Thymus (tissue), 11 donors: ENCODE measurements at regions not wholly inside any gene's neighbourhood (a gene's known extent, or its start where the extent isn't known, plus 50 kb on each side); places are given as distances from the start of the nearest gene placed in this dataset.

Experiments used
- DNase-seq, 9 donors: peaks; one replicate each; pipeline ENCODE4 v3.0.0-alpha.2; 2013; ENCODE audit warnings: low spot score in 9 of 9, low read depth in 6 of 9, missing footprints in 1 of 9
- H3K27ac ChIP-seq, 2 donors: one replicate each; pipeline ENCODE4 v1.5.1; 2013; ENCODE audit warnings: control low read depth in 1 of 2, low read depth in 1 of 2, low read length in 1 of 2, mild to moderate bottlenecking in 1 of 2, moderate library complexity in 1 of 2
- H3K27me3 ChIP-seq, 2 donors: one replicate each; pipeline ENCODE4 v1.5.1; 2013; ENCODE audit warnings: low read length in 1 of 2; ENCODE audit not compliant: control insufficient read depth in 2 of 2, insufficient read depth in 1 of 2
- H3K36me3 ChIP-seq, 2 donors: one replicate each; pipeline ENCODE4 v1.5.1; 2013; ENCODE audit warnings: low read length in 1 of 2, mild to moderate bottlenecking in 1 of 2, moderate library complexity in 1 of 2; ENCODE audit not compliant: control insufficient read depth in 2 of 2, insufficient read depth in 2 of 2
- H3K4me1 ChIP-seq, 2 donors: one replicate each; pipeline ENCODE4 v1.5.1; 2013; ENCODE audit warnings: low read length in 2 of 2; ENCODE audit not compliant: control insufficient read depth in 2 of 2, insufficient read depth in 2 of 2
- H3K4me3 ChIP-seq, 2 donors: one replicate each; pipeline ENCODE4 v1.5.1; 2013; ENCODE audit warnings: low read length in 2 of 2, control low read depth in 1 of 2, mild to moderate bottlenecking in 1 of 2
- H3K9me3 ChIP-seq, 2 donors: one replicate each; pipeline ENCODE4 v1.5.1; 2013; ENCODE audit warnings: low read length in 1 of 2, mild to moderate bottlenecking in 1 of 2; ENCODE audit not compliant: control insufficient read depth in 2 of 2, insufficient read depth in 1 of 2
- WGBS: extraction: QIAGEN DNeasy Blood & Tissue Kit; methylation state at CpG from one replicate; pipeline ENCODE4 v1.1.7; 2013; 5-methylcytosine and 5-hydroxymethylcytosine counted together
- donor health status: healthy.

DNA sequence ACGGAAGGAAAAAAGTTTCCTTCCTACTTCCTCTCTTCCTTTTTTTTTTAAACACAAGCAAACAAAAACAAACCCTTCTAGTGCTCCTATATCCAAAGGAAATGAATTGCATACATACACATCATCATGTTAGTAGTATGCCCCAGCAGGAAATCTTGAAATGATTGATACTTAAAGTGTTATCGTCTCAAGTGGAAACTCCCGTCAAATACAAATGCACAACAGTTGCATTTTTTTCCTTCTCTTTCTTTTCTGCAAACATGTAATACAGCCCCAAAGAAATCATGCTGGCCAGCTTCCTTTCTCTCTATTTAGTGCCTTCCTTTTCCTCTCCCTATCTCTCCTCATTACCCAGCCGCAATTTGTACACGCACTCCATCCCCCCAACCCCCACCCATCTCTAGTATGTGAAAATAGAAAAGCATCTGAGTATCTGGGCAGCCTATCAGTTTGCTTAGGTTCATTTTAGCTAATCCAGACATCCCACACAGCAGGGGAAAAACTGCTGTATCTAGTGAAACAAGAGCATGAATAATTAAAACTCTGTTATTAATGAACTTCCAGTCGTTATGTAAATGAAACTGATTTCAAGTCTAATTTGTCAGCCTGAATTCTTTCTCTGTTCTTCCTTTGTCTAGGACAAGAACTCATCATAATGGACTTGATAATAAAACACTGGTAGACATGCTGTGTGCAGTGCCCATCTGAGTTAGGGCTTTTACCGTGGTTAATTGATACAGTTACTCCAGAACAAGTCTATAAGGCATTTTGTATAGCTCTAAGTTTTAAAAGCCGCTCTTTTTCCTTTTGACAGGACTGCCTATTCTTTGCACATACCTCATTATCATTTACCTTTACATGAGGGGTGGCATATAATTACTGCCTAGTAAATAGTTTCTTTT is 336.5 kb upstream of the ADGRL2 start:
- H3K27ac ChIP-seq: no peak overlapping the region
- no peaks in the 10 kb centered on the region for H3K9me3 ChIP-seq
- no peak overlapping the region for H3K4me3 ChIP-seq
- no peaks in the 10 kb centered on the region for H3K4me1 ChIP-seq
- DNase-seq: no peak
- no peaks in the 10 kb centered on the region for H3K27me3 ChIP-seq
- no peaks in the 10 kb centered on the region for H3K36me3 ChIP-seq
- WGBS: 73% methylated on average over 8 of the region's 8 CpGs

DNA sequence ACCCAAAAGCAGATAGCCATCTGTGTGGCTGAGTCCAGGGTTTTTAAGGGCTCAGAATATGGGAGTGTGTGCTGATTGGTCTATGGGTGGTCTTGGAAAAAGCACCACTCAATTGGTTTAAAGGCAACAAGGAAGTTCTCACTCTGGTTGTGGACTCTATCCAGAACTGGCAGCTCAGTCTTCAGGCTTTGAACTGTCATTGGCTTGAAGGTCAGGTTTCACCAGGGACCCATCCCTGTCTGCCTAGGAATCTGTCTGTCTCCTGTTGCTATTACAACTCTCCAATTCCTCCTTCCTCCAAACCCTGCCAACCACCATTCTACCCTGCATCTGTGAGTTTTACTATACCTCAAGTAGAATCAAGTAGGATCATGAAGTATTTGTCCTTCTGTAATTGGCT is 341.7 kb upstream of the ADGRL2 start:
- no peak overlapping the region for H3K27ac ChIP-seq
- H3K36me3 ChIP-seq: no peaks in the 10 kb centered on the region
- no peaks in the 10 kb centered on the region for H3K4me1 ChIP-seq
- no peaks in the 10 kb centered on the region for H3K27me3 ChIP-seq
- DNase-seq: no peak
- H3K4me3 ChIP-seq: no peak overlapping the region
- no peaks in the 10 kb centered on the region for H3K9me3 ChIP-seq

DNA sequence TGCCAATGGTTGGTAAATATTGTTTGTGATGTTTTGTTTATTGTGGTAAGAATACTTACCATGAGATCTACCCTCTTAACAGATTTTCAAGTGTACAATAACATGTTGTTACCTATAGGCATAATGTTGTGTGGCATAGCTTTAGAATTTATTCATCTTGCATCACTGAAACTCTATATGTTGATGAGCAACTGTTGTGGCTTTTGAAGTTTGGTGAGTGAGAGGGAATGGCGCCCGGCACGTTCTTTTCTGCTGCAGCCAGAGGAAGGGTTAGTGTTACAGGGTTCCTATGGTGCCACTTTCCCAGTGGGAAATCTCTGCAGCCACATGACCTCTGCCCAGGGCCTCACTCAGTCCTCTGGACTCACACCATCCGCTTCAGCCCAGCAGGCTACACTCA is 342.5 kb upstream of the ADGRL2 start:
- WGBS: 73% methylated on average over 4 of the region's 4 CpGs
- H3K4me1 ChIP-seq: no peaks in the 10 kb centered on the region
- H3K9me3 ChIP-seq: no peaks in the 10 kb centered on the region
- no peaks in the 10 kb centered on the region for H3K36me3 ChIP-seq
- no peak for DNase-seq
- no peaks in the 10 kb centered on the region for H3K27me3 ChIP-seq
- no peak overlapping the region for H3K27ac ChIP-seq
- H3K4me3 ChIP-seq: no peak overlapping the region

DNA sequence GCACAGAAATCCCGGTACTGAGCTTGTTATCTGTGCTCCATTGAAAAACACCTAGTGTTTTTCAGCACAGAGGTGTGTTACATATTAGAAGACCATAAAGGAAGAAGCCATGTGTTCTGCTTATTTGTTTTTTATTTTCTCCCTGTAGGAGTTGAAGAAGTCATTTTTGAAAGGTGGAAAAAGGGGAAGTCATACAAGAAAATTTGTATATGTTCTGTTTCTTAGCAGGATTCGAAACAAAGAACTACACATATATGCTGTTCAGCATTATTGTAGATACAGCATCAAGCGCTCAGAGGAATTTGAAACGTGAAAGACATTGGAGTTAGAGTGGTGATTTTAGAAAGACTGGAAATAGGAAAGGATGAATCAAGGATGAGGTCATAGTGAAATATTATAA is 345.3 kb upstream of the ADGRL2 start:
- WGBS: 78% methylated on average over 4 of the region's 4 CpGs
- Histone ChIP-seq H3K27me3 (no peaks in the 10 kb centered on the region), H3K27ac (no peak overlapping the region), H3K9me3 (no peaks in the 10 kb centered on the region), H3K4me3 (no peak overlapping the region), H3K4me1 (no peaks in the 10 kb centered on the region), H3K36me3 (no peaks in the 10 kb centered on the region)
- DNase-seq: no peak

DNA sequence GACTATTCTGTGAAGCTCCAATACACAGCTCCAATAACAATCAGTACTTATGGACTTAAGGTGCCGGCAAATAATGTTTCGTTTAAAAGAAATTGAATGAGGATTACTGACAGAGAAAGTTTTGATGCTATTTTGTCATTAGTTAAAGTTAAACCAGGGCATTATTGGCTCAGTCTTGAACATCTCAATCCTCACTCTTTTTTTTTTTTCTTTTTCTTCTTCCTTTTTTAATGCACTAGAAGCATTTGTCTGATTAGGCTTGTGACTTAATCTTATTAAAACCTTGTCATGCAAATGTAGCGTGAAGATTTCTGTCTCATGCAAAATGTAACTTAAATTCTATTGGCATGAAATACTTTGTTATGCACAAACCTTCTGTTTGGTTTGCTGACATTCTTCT is 346.8 kb upstream of the ADGRL2 start:
- DNase-seq: no peak
- Histone ChIP-seq H3K4me1 (no peaks in the 10 kb centered on the region), H3K4me3 (no peak overlapping the region), H3K27ac (no peak overlapping the region), H3K9me3 (no peaks in the 10 kb centered on the region), H3K27me3 (no peaks in the 10 kb centered on the region), H3K36me3 (no peaks in the 10 kb centered on the region)
- 93% methylated on average over 3 of the region's 3 CpGs for WGBS

DNA sequence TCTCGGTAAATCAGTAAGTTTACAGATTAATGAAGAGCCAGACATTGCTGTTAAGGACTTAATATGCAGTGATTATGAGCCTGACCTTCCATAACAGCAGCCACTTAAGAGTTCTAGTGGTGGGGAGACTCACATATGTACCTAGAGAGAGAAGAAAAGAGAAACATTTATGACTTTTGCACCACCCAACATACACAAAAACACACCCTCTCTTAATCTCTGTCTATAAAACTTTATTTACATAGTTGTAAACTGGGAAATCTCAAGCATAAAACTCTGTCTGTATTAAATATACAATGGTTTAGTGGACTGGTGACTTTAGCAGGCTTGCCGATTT is 347.4 kb upstream of the ADGRL2 start:
- 96% methylated on average over 2 of the region's 2 CpGs for WGBS
- Histone ChIP-seq H3K4me1 (no peaks in the 10 kb centered on the region), H3K36me3 (no peaks in the 10 kb centered on the region), H3K27ac (no peak overlapping the region), H3K9me3 (no peaks in the 10 kb centered on the region), H3K4me3 (no peak overlapping the region), H3K27me3 (no peaks in the 10 kb centered on the region)
- no peak for DNase-seq

DNA sequence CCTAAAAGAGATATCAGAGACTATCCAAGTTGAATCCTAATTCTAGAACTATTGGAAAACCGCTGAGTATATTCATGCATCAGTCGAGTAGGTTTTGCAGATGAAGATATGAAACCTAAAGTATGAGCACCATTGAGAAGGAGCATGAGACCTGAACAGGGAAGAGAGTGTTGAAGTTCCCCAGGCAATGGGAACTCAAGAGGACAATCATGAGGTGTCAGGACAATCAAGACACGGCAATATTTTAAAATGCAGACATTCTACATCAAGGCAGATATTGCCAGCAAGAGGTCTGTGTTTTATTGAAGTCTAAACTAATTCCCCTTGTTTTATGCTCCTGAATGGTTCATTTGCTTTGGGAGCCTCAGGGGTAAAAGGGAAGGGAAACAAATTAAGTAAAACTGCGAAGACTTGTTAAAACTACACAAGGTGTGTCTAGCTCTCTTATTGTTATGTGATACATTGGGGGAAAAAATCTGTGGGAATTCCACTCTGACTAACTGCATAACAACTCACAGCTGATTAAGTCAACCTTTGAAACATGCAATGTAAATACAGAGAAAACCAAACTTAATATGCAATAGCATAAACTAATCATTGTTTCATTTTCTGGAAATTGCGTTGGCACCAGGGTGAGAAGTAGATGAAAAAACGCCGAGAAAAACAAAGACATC is 347.9 kb upstream of the ADGRL2 start:
- no peaks in the 10 kb centered on the region for H3K9me3 ChIP-seq
- no peaks in the 10 kb centered on the region for H3K27me3 ChIP-seq
- 88% methylated on average over 7 of the region's 7 CpGs for WGBS
- no peaks in the 10 kb centered on the region for H3K4me1 ChIP-seq
- H3K4me3 ChIP-seq: no peak overlapping the region
- no peaks in the 10 kb centered on the region for H3K36me3 ChIP-seq
- no peak overlapping the region for H3K27ac ChIP-seq
- no peak for DNase-seq

DNA sequence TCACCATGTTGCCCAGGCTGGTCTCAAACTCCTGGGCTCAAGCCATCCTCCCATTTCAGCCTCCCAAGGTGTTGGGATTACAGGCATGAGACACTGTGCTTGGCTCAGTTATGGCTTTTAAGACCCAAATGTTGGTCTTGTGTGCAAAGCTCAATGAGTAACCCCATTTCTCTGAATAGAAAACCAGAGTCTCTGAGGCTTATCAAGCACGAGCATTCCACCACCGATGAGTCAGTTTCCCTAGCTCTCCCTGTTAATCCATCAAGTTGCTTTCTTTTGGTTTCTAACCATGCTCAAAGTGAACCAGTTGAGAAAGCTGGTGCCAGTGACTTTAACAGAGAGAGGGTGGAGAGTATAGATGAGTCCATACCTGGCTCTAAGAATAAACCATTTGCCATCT is 350.9 kb upstream of the ADGRL2 start:
- DNase-seq: no peak
- Histone ChIP-seq H3K27ac (no peak overlapping the region), H3K4me3 (no peak overlapping the region), H3K36me3 (no peaks in the 10 kb centered on the region), H3K27me3 (no peaks in the 10 kb centered on the region), H3K4me1 (no peaks in the 10 kb centered on the region), H3K9me3 (no peaks in the 10 kb centered on the region)
- 98% methylated on average over 2 of the region's 2 CpGs for WGBS

DNA sequence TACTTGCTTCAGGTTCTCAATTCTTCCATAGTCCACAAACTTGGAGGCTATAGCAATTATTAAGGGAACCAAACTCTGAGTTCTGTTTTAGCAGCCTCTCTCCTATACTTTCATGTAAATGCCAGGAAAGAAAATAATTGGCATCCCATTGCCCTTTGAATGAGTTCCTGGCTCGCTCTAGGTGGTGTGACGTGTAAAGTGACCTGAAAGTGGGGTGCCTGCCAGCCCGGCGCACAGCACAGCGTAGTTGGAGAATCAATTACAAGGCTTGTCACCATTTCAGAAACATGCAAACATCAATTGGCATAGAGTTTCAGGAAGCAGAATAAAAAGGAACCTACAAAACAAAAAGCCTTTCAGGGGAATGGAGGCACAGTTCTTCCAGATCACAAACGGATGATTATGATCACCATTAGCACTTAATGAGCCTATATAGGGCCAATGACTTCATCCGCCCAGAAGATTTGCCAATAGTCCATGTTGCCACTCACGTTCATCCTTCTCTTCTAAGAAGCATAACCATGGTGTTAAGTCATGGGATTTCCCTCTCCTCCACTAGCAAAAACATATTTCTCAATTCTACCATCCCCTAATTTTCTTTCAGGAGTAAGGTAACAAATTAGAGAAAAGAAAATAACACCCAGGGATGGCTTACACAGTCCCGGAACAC is 354.6 kb upstream of the ADGRL2 start:
- Histone ChIP-seq H3K27me3 (no peaks in the 10 kb centered on the region), H3K36me3 (no peaks in the 10 kb centered on the region), H3K27ac (no peak overlapping the region), H3K4me3 (no peak overlapping the region), H3K9me3 (no peaks in the 10 kb centered on the region), H3K4me1 (no peaks in the 10 kb centered on the region)
- WGBS: 94% methylated on average over 9 of the region's 9 CpGs
- DNase-seq: no peak
